Keratinocyte (primary cell): ENCODE measurements at regions not wholly inside any gene's neighbourhood (a gene's known extent, or its start where the extent isn't known, plus 50 kb on each side); places are given as distances from the start of the nearest gene placed in this dataset.

Source experiments
- DNase-seq: peaks from one replicate; pipeline ENCODE4 v3.0.0-alpha.2; 2011; ENCODE audit warnings: low read depth, missing footprints, low spot score
- FAIRE-seq: peaks from 2 replicates; lab custom pipeline; 2011; peaks lifted over from hg19 to GRCh38; lab: Jason Lieb, UNC
- H2AFZ ChIP-seq: 2 replicates; pipeline ENCODE4 v1.6.0; 2012; ENCODE audit warnings: low read length, control low read depth, inconsistent platforms; ENCODE audit not compliant: control insufficient read depth
- H3K27ac ChIP-seq: 2 replicates; pipeline ENCODE4 v1.5.1; 2011; ENCODE audit warnings: low read length; ENCODE audit not compliant: control insufficient read depth, insufficient read depth
- H3K27me3 ChIP-seq: 3 replicates; pipeline ENCODE4 v1.6.0; 2011; ENCODE audit warnings: low read length; ENCODE audit not compliant: control insufficient read depth, insufficient read depth; ENCODE audit errors: extremely low read depth
- H3K36me3 ChIP-seq, 2 experiments: 2 replicates in 1 of 2; 3 replicates in 1 of 2; pipeline ENCODE4 v1.5.1; 2011; ENCODE audit warnings: low read length in 2 of 2, mild to moderate bottlenecking in 1 of 2; ENCODE audit not compliant: control insufficient read depth in 2 of 2, insufficient read depth in 2 of 2; ENCODE audit errors: extremely low read depth in 1 of 2
- H3K4me1 ChIP-seq: 3 replicates; pipeline ENCODE4 v1.5.1; 2011; ENCODE audit warnings: low read length; ENCODE audit not compliant: control insufficient read depth, insufficient read depth; ENCODE audit errors: extremely low read depth
- H3K4me2 ChIP-seq: 3 replicates; pipeline ENCODE4 v1.6.0; 2011; ENCODE audit warnings: low read depth, low read length; ENCODE audit not compliant: control insufficient read depth, insufficient read depth; ENCODE audit errors: extremely low read depth
- H3K4me3 ChIP-seq, 3 experiments: fragments of 200-600 bp in 1 of 3; sonication (generic) in 1 of 3; 2 replicates in 2 of 3; 3 replicates in 1 of 3; pipeline ENCODE4 v1.5.1; 2011 to 2016; ENCODE audit warnings: low read length in 3 of 3, mild to moderate bottlenecking in 3 of 3, control low read depth in 2 of 3, inconsistent platforms in 1 of 3, low read depth in 1 of 3, mixed read lengths in 1 of 3, mixed run types in 1 of 3, moderate library complexity in 1 of 3; ENCODE audit not compliant: control insufficient read depth in 2 of 3, insufficient read depth in 2 of 3; ENCODE audit errors: extremely low read depth in 1 of 3
- H3K79me2 ChIP-seq: 2 replicates; pipeline ENCODE4 v1.6.0; 2012; ENCODE audit warnings: low read length; ENCODE audit not compliant: control insufficient read depth, insufficient read depth
- H3K9ac ChIP-seq: 3 replicates; pipeline ENCODE4 v1.6.0; 2011; ENCODE audit warnings: low read length; ENCODE audit not compliant: control insufficient read depth, insufficient read depth; ENCODE audit errors: extremely low read depth
- H3K9me1 ChIP-seq: 3 replicates; pipeline ENCODE4 v1.6.0; 2011; ENCODE audit warnings: low read length; ENCODE audit not compliant: control insufficient read depth, insufficient read depth; ENCODE audit errors: extremely low read depth
- H3K9me3 ChIP-seq: 2 replicates; pipeline ENCODE4 v1.5.1; 2012; ENCODE audit warnings: low read depth, low read length; ENCODE audit not compliant: control insufficient read depth
- H4K20me1 ChIP-seq: 3 replicates; pipeline ENCODE4 v1.6.0; 2011; ENCODE audit warnings: low read length; ENCODE audit not compliant: control insufficient read depth, insufficient read depth; ENCODE audit errors: extremely low read depth
- CTCF ChIP-seq, 3 experiments: IDR thresholded peaks in 1 of 3; conservative IDR thresholded peaks in 1 of 3; optimal IDR thresholded peaks in 1 of 3; 2 replicates in 2 of 3; 3 replicates in 1 of 3; pipeline versions ENCODE3 to v1.5.1; 2011; ENCODE audit warnings: low read length in 3 of 3, mild to moderate bottlenecking in 3 of 3, moderate library complexity in 2 of 3, control low read depth in 1 of 3, inconsistent platforms in 1 of 3; ENCODE audit not compliant: insufficient read depth in 2 of 3; ENCODE audit errors: extremely low read depth in 1 of 3
- EZH2 ChIP-seq: IDR thresholded peaks from one replicate; pipeline ENCODE4 v1.6.1; 2012; ENCODE audit warnings: inconsistent platforms, mild to moderate bottlenecking, low read length, moderate library complexity
- dilution Hi-C: fragments of 300-500 bp; cut with MboI; formaldehyde crosslinking; loops from one replicate; pipeline ENCODE4 v1.7.0; 2020; ENCODE audit warnings: low sequenced_read_pairs; ENCODE audit not compliant: extremely low pct_ligation_motif_present

- H3K36me3 ChIP-seq = no peaks in the 10 kb centered on the region
- H3K9ac ChIP-seq = no peak overlapping the region
- no peak overlapping the region for H3K27ac ChIP-seq
- no peaks in the 10 kb centered on the region for H4K20me1 ChIP-seq
- no peaks in the 10 kb centered on the region for H3K4me1 ChIP-seq
- FAIRE-seq = no peak
- no peaks in the 10 kb centered on the region for H3K79me2 ChIP-seq
- H3K27me3 ChIP-seq = no peaks in the 10 kb centered on the region
- TF ChIP-seq EZH2 (no peak), CTCF (optimal IDR thresholded peaks at IDR 0.05 in 1 of 3, IDR thresholded peaks at IDR 0.05 in 1 of 3, conservative IDR thresholded peaks at IDR 0.05 in 1 of 3; ENCODE audit: extremely low read depth in 1 of 3, insufficient read depth in 2 of 3, low read length in 3 of 3) (no peak)
- H2AFZ ChIP-seq = no peak overlapping the region
- no peak for DNase-seq
- no peak overlapping the region for H3K4me2 ChIP-seq
- dilution Hi-C loops = no loop called here
- H3K9me1 ChIP-seq = no peaks in the 10 kb centered on the region
- no peak overlapping the region for H3K4me3 ChIP-seq
- no peaks in the 10 kb centered on the region for H3K9me3 ChIP-seq
Observed at GRCh38 chr16:54397190-54397835, 110.7 kb upstream of the IRX3 start.

GRCh38 chr16:54389836-54390494, 103.4 kb upstream of the IRX3 start:
- no peaks in the 10 kb centered on the region for H3K79me2 ChIP-seq
- no peaks in the 10 kb centered on the region for H3K9me1 ChIP-seq
- no peak overlapping the region for H2AFZ ChIP-seq
- H3K9ac ChIP-seq = no peak overlapping the region
- no peaks in the 10 kb centered on the region for H3K27me3 ChIP-seq
- H3K4me1 ChIP-seq = peaks cover 6% of the 10 kb centered on the region
- no peaks in the 10 kb centered on the region for H4K20me1 ChIP-seq
- DNase-seq = no peak
- H3K4me2 ChIP-seq = no peak overlapping the region
- dilution Hi-C loops = no loop called here
- FAIRE-seq = no peak
- no peaks in the 10 kb centered on the region for H3K9me3 ChIP-seq
- H3K4me3 ChIP-seq = no peak overlapping the region
- H3K27ac ChIP-seq = no peak overlapping the region
- TF ChIP-seq CTCF (optimal IDR thresholded peaks at IDR 0.05 in 1 of 3, IDR thresholded peaks at IDR 0.05 in 1 of 3, conservative IDR thresholded peaks at IDR 0.05 in 1 of 3; ENCODE audit: extremely low read depth in 1 of 3, insufficient read depth in 2 of 3, low read length in 3 of 3) = no peak
- no peak for TF ChIP-seq EZH2
- no peaks in the 10 kb centered on the region for H3K36me3 ChIP-seq
